Naive thymus-derived CD8-positive, alpha-beta T cell (primary cell): ENCODE measurements at regions not wholly inside any gene's neighbourhood (a gene's known extent, or its start where the extent isn't known, plus 50 kb on each side); places are given as distances from the start of the nearest gene placed in this dataset.
"Not testable (repeated sequence)": the region's sequence is repeated elsewhere in the genome, so short reads cannot be mapped to it uniquely, and the experiment has no call there.

Source experiments
- ATAC-seq, 2 donors: fragments of 150-1000 bp; cut with Tn5 transposase in 1 of 2; sonication (Bioruptor Pico), chemical (Tn5 transposase) in 1 of 2; 1 replicate in 1 of 2; 2 replicates in 1 of 2; pipeline ENCODE4 v1.10.0; 2021; ENCODE audit warnings: mild to moderate bottlenecking in 2 of 2, moderate library complexity in 2 of 2
- POLR2A ChIA-PET: fragments of 350-600 bp; sonication (Branson Sonifier 250); formaldehyde crosslinking; loops from one replicate; lab custom pipeline; 2021; ENCODE audit warnings: antibody characterized with exemption; lab: Charles Lee
- DNase-seq, 10 donors: peaks; one replicate each; pipeline versions ENCODE4 v3.0.0 to v3.0.0-alpha.2; 2020 to 2022
- H3K27ac Mint-ChIP-seq, 10 donors: one replicate each; pipeline ENCODE4 v1.8.0; 2020 to 2022; ENCODE audit warnings: mild to moderate bottlenecking in 10 of 10, mixed read lengths in 10 of 10, moderate library complexity in 4 of 10, inconsistent platforms in 1 of 10
- H3K27me3 Mint-ChIP-seq, 5 donors: one replicate each; pipeline ENCODE4 v1.8.0; 2021 to 2022; ENCODE audit warnings: mixed read lengths in 5 of 5
- H3K36me3 Mint-ChIP-seq, 3 donors: one replicate each; pipeline ENCODE4 v1.8.0; 2020 to 2022; ENCODE audit warnings: mixed read lengths in 3 of 3, mild to moderate bottlenecking in 2 of 3, inconsistent platforms in 1 of 3
- H3K4me1 Mint-ChIP-seq, 4 donors: one replicate each; pipeline ENCODE4 v1.8.0; 2021 to 2022; ENCODE audit warnings: mixed read lengths in 4 of 4
- H3K4me3 Mint-ChIP-seq, 10 donors: one replicate each; pipeline ENCODE4 v1.8.0; 2020 to 2022; ENCODE audit warnings: mild to moderate bottlenecking in 10 of 10, mixed read lengths in 10 of 10, moderate library complexity in 6 of 10, inconsistent platforms in 1 of 10
- H3K9me3 Mint-ChIP-seq, 9 donors: one replicate each; pipeline ENCODE4 v1.8.0; 2020 to 2022; ENCODE audit warnings: mixed read lengths in 9 of 9, mild to moderate bottlenecking in 3 of 9, inconsistent platforms in 1 of 9, moderate library complexity in 1 of 9

- Mint-ChIP-seq H3K27ac (no peak overlapping the region), H3K36me3 (no peaks in the 10 kb centered on the region), H3K27me3 (no peaks in the 10 kb centered on the region), H3K4me3 (no peak overlapping the region), H3K9me3 (peaks cover 1 to 28% (median 11%) of the 10 kb centered on the region in 9 donors), H3K4me1 (no peaks in the 10 kb centered on the region)
- ATAC-seq (no peak), DNase-seq (no peak)
- POLR2A ChIA-PET, result no interaction called here
Observed at GRCh38 chr9:74056023-74056422, 441.1 kb upstream of the RORB start.

GRCh38 chr9:74057051-74057450 lies 440.1 kb upstream of the RORB start:
- POLR2A ChIA-PET, result interaction anchor here (0.6 kb wide), 1 partner anchor 17 kb away, joined by 5 read pairs; no protein-coding TSS in a partner anchor
- H3K36me3 Mint-ChIP-seq, H3K4me3 Mint-ChIP-seq, DNase-seq, H3K4me1 Mint-ChIP-seq, H3K27ac Mint-ChIP-seq, H3K27me3 Mint-ChIP-seq, ATAC-seq: not testable (repeated sequence)
- peaks cover 1 to 28% (median 13%) of the 10 kb centered on the region in 9 donors for H3K9me3 Mint-ChIP-seq

- ATAC-seq (no peak), DNase-seq (no peak)
- H3K9me3 Mint-ChIP-seq, result peaks cover 0 to 37% (median 6%) of the 10 kb centered on the region in 9 donors
- H3K27ac Mint-ChIP-seq, result no peak overlapping the region
- H3K4me1 Mint-ChIP-seq, result no peaks in the 10 kb centered on the region
- POLR2A ChIA-PET, result no interaction called here
- H3K36me3 Mint-ChIP-seq, result no peaks in the 10 kb centered on the region
- no peak overlapping the region for H3K4me3 Mint-ChIP-seq
- H3K27me3 Mint-ChIP-seq, result no peaks in the 10 kb centered on the region
Observed at GRCh38 chr9:74064702-74065101, 432.4 kb upstream of the RORB start.

- no peaks in the 10 kb centered on the region for H3K27me3 Mint-ChIP-seq
- H3K4me1 Mint-ChIP-seq, result no peaks in the 10 kb centered on the region
- DNase-seq (no peak), ATAC-seq (no peak)
- no peak overlapping the region for H3K4me3 Mint-ChIP-seq
- H3K36me3 Mint-ChIP-seq, result no peaks in the 10 kb centered on the region
- H3K9me3 Mint-ChIP-seq, result peaks cover 0 to 34% (median 4%) of the 10 kb centered on the region in 9 donors
- POLR2A ChIA-PET, result no interaction called here
- no peak overlapping the region for H3K27ac Mint-ChIP-seq
Observed at GRCh38 chr9:74066128-74066527, 431.0 kb upstream of the RORB start.

- H3K9me3 Mint-ChIP-seq, result peaks cover 0 to 36% (median 4%) of the 10 kb centered on the region in 9 donors
- no peak overlapping the region for H3K4me3 Mint-ChIP-seq
- POLR2A ChIA-PET, result no interaction called here
- no peaks in the 10 kb centered on the region for H3K36me3 Mint-ChIP-seq
- no peak for DNase-seq
- no peak overlapping the region for H3K27ac Mint-ChIP-seq
- no peaks in the 10 kb centered on the region for H3K27me3 Mint-ChIP-seq
- ATAC-seq, result no peak
- H3K4me1 Mint-ChIP-seq, result no peaks in the 10 kb centered on the region
Observed at GRCh38 chr9:74066605-74067004, 430.5 kb upstream of the RORB start.

- POLR2A ChIA-PET, result no interaction called here
- H3K4me3 Mint-ChIP-seq, result no peak overlapping the region
- H3K4me1 Mint-ChIP-seq, result no peaks in the 10 kb centered on the region
- no peak overlapping the region for H3K27ac Mint-ChIP-seq
- no peaks in the 10 kb centered on the region for H3K36me3 Mint-ChIP-seq
- DNase-seq, result no peak
- no peaks in the 10 kb centered on the region for H3K27me3 Mint-ChIP-seq
- ATAC-seq, result no peak
- H3K9me3 Mint-ChIP-seq, result peaks cover 0 to 30% (median 6%) of the 10 kb centered on the region in 9 donors
Observed at GRCh38 chr9:74071502-74071901, 425.6 kb upstream of the RORB start.

- Mint-ChIP-seq H3K4me1 (no peaks in the 10 kb centered on the region), H3K27ac (no peak overlapping the region), H3K9me3 (peaks cover 2 to 36% (median 9%) of the 10 kb centered on the region in 9 donors), H3K4me3 (no peak overlapping the region), H3K27me3 (no peaks in the 10 kb centered on the region), H3K36me3 (peaks cover 0 to 4% (median 0%) of the 10 kb centered on the region in 3 donors)
- no peak for ATAC-seq
- POLR2A ChIA-PET, result no interaction called here
- no peak for DNase-seq
Observed at GRCh38 chr9:74073897-74074296, 423.2 kb upstream of the RORB start.

GRCh38 chr9:74078647-74079046 lies 418.5 kb upstream of the RORB start:
- DNase-seq (no peak), ATAC-seq (no peak)
- Mint-ChIP-seq H3K27me3 (no peaks in the 10 kb centered on the region), H3K36me3 (peaks cover 0 to 6% (median 0%) of the 10 kb centered on the region in 3 donors), H3K4me1 (no peaks in the 10 kb centered on the region), H3K27ac (no peak overlapping the region), H3K4me3 (no peak overlapping the region), H3K9me3 (peaks cover 0 to 23% (median 7%) of the 10 kb centered on the region in 9 donors)
- POLR2A ChIA-PET, result no interaction called here

GRCh38 chr9:74080652-74081051 lies 416.5 kb upstream of the RORB start:
- DNase-seq, H3K36me3 Mint-ChIP-seq, ATAC-seq, H3K4me3 Mint-ChIP-seq, H3K27ac Mint-ChIP-seq, POLR2A ChIA-PET, H3K27me3 Mint-ChIP-seq, H3K4me1 Mint-ChIP-seq: not testable (repeated sequence)
- peaks cover 0 to 23% (median 5%) of the 10 kb centered on the region in 9 donors for H3K9me3 Mint-ChIP-seq

GRCh38 chr9:74083681-74084433 lies 413.3 kb upstream of the RORB start:
- no peaks in the 10 kb centered on the region for H3K4me1 Mint-ChIP-seq
- H3K27ac Mint-ChIP-seq, result no peak overlapping the region
- ATAC-seq, result no peak
- POLR2A ChIA-PET, result no interaction called here
- peaks cover 0 to 1% (median 0%) of the 10 kb centered on the region in 5 donors for H3K27me3 Mint-ChIP-seq
- H3K4me3 Mint-ChIP-seq, result no peak overlapping the region
- H3K9me3 Mint-ChIP-seq, result peaks cover 0 to 10% (median 3%) of the 10 kb centered on the region in 9 donors
- H3K36me3 Mint-ChIP-seq, result peaks cover 0 to 3% (median 0%) of the 10 kb centered on the region in 3 donors
- no peak for DNase-seq

- H3K4me3 Mint-ChIP-seq, H3K9me3 Mint-ChIP-seq, H3K27me3 Mint-ChIP-seq, POLR2A ChIA-PET, H3K27ac Mint-ChIP-seq, ATAC-seq, H3K36me3 Mint-ChIP-seq, DNase-seq, H3K4me1 Mint-ChIP-seq: not testable (repeated sequence)
Observed at GRCh38 chr9:74085384-74086037, 411.6 kb upstream of the RORB start.

- POLR2A ChIA-PET, H3K27me3 Mint-ChIP-seq, ATAC-seq, H3K4me3 Mint-ChIP-seq, H3K9me3 Mint-ChIP-seq, DNase-seq, H3K36me3 Mint-ChIP-seq, H3K27ac Mint-ChIP-seq, H3K4me1 Mint-ChIP-seq: not testable (repeated sequence)
Observed at GRCh38 chr9:74090921-74091320, 406.2 kb upstream of the RORB start.

- POLR2A ChIA-PET, result no interaction called here
- ATAC-seq (no peak), DNase-seq (no peak)
- no peaks in the 10 kb centered on the region for H3K36me3 Mint-ChIP-seq
- no peak overlapping the region for H3K27ac Mint-ChIP-seq
- no peaks in the 10 kb centered on the region for H3K4me1 Mint-ChIP-seq
- no peak overlapping the region for H3K4me3 Mint-ChIP-seq
- peaks cover 0 to 8% (median 0%) of the 10 kb centered on the region in 9 donors for H3K9me3 Mint-ChIP-seq
- H3K27me3 Mint-ChIP-seq, result peaks cover 0 to 5% (median 0%) of the 10 kb centered on the region in 5 donors
Observed at GRCh38 chr9:74092491-74092834, 404.7 kb upstream of the RORB start.
